Mucosa of gallbladder (tissue), 1 donor: ENCODE measurements at regions not wholly inside any gene's neighbourhood (a gene's known extent, or its start where the extent isn't known, plus 50 kb on each side); places are given as distances from the start of the nearest gene placed in this dataset.

Source experiments
- DNase-seq: peaks from one replicate; pipeline ENCODE4 v3.0.0-alpha.2; 2020; ENCODE audit warnings: low spot score
- donor health status: DM: no; HTN: no; CAD: no.

- DNase-seq = no peak
Measured at GRCh38 chr6:140980265-140980887, 1152.3 kb upstream of the GJE1 start.

- peak; percentile 15 for DNase-seq
Measured at GRCh38 chr6:140979642-140980091, 1153.1 kb upstream of the GJE1 start.

GRCh38 chr6:140977403-140977802 is 1155.3 kb upstream of the GJE1 start:
- DNase-seq = no peak

DNA sequence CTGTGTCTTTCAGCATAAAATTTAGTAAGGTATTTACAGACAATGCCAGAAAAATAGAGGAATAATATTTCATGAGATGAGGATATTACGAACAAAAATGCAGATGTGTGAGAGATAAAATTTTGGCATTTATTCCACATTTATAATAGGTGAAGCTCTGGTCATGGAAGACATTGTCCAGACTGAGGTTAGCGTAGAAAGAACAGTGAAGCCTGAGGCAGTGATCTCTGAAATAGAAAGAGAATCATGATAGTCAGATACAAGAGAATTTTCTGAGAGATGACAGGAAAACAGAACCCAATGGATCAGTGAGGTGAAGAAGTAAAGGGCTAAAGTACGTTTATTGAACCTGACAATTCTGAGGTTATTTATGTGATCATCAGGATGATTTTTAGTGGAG is 1155.9 kb upstream of the GJE1 start:
- DNase-seq = no peak

DNA sequence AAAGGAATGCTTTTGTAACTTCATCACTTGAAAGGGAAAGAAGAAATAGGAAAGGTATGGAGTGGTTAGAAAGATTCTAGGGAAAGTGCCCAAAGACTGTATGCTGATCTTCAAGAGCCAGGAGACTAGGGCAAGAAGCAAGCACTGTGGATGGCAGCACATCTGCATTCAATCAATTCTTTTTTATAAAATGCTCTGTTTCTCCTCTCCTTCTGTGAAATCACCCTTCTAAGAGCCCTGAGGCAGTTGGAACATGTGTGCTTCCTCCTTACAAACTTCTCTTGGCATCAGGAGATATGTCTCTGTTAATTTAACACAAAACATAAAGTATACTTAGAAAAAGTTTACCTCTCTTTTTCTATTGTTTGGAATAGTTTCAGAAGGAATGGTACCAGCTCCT is 1162.2 kb upstream of the GJE1 start:
- no peak for DNase-seq

- DNase-seq = no peak
Measured at GRCh38 chr6:140968062-140968461, 1164.7 kb upstream of the GJE1 start.

DNA sequence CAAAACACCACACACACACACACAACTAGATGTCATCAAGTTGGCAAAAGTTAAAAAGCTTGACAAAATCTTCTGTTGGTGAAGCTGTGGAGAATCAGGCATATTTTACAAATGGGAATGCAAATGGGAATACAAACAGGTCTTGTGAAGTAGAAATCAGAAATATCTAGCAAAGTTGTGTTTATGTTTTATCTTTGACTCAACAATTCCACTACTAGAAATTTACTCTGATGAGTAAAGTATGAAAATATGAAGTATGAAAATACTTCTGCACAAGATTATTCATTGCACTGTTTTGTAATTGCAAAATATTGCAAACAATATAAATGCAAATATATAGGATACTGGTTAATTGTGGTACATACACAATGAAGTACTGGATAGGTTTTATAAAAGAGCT is 1166.0 kb upstream of the GJE1 start:
- DNase-seq = no peak

DNA sequence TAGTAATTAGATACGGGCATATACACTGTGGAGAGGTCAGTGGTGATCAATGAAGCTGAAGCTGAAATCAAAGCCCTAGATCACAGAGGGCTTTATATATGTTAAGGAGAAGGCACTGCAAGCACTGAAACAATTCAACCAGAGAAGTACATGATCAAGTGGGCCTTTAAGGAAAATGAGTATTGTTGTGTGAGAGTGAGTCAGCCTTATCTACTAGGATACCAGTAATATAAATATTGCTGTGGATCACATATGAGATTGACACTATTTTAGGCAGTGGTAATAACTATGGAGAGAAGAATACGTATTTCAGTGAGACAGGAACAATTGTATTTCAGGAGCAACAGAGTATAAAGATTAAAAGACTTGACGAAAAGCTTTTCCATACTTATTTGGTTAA is 1172.2 kb upstream of the GJE1 start:
- DNase-seq = no peak

GRCh38 chr6:140957386-140957785 is 1175.3 kb upstream of the GJE1 start:
- no peak for DNase-seq

DNA sequence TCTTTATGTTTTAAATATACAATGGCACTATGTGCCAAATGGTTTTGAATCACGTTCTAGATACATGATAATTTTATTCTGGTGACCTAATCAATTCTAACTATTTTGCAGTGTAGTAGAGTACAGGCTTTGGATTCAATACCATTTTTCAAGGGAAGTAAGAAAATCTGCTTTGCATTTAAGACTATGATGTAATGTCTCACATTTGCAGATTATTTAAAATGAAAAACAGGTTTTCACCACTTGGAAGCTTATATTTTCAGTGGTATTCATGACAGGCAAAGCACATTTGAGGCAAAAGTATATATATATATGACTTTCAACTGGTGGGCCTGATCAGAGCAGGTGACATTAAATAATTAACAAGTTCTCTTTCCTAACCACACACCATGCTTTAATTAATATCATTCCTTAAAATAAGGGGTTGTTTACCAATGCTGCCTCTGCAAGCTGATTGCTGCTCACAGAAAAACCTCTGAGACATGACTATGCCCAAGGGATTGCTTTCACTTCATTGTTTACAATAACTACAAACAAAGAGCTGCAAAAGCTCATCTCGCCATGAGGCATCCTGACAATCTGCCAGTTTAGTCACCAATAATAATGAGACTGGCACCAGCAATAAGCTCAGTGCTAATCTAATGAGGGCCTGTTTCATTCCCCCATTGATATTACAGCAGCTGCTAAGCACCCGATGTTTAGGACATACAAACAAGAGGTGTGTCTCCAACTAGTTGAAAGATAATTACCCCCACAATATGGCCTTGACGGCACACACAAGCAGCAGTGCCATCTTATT is 1176.0 kb upstream of the GJE1 start:
- DNase-seq = no peak

- DNase-seq = no peak
Measured at GRCh38 chr6:140940251-140940925, 1192.3 kb upstream of the GJE1 start.

- no peak for DNase-seq
Measured at GRCh38 chr6:140932909-140933308, 1199.8 kb upstream of the GJE1 start.

DNA sequence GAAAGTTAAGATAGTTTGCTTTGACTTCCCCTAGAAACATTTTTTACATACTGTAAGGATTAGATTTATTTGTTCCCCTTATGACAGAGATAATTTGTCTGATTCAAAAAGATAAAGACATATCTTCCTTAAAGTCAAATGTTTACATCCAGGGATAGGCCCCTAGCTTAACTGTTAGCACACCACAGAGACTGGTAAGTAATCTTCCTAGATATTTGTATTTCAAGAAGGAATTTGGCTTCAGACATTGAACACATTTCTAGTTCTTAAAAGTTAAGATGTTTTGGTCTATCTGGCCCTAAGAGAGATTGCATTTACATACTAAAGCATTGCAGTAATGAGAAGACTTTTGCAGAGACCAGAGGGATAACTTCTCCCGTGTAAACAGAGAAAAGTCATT is 1201.1 kb upstream of the GJE1 start:
- DNase-seq = no peak

DNA sequence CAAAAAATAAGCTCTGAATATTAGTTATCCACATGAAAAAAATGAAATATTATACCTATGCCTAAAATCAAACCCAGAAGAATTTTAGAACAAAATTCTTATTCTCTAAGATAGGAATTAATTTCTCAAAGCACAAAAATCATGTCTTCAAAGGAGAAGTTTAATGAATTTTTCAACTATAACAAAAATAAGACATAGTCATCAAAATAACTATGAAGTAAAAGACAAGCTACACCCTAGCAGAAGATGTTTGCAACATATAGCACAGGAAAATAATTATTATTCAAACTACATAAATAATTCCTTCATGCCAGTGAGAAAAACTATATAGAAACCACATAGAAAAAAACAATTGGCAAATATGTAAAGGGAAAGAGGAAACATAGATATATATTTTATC is 1203.6 kb upstream of the GJE1 start:
- no peak for DNase-seq

DNA sequence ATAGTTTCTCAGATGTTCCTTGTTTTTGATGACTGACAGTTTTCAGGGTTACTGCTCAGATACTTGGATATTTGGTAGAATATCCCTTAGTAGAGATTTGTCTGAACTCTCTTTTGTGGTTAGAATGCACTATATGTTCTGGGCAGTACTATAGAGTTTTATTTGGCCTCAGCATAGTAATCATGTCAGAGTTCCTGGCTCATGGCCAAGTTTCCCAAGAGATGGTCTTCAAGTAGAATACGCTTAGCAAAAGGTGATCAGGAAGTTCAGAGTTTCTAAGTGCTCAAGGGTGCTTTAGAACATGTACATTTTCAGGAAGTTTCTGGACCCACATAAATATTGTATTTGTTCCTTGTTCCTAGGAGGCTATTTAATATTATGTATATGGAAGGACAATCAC is 1209.7 kb upstream of the GJE1 start:
- DNase-seq = no peak

DNA sequence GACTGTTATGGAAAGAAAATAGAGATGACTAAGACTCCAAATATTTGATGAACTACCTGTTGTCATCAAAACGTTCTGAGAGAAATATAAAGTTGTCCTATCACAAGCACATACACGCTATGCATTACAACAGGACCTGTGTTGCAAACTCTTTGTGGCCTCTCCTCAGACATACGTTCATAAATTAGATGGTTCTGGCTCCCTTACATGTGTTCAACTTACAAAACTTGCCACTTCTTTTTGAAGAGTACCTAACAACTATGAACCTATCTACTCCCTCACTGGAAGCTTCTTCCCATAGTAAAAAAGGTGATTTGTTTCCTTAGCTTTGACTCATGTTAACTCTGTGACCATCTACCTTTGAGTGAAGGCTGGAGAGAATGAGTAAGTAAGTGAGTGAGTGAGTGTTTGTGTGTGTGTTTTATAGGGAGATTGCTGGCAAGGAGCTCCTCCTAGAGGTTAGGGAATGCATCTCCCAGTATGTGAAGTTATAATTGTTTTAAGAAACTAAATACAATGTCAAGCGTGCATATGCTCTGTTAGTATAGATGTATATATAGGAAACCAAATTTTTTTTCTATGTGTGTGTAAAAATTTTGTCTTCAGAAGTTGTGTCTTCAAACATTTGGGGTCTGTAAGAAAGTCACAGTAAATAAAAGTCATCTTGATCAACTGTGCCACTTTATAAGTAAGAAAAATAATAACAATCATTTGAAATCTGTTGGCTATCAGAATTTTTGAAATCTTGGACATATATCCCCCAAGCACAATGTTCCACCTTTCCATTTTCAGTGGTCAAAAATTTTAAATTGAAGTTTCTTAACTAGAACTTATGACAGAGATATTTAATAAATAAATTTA is 1211.1 kb upstream of the GJE1 start:
- peak; percentile 23 for DNase-seq

- no peak for DNase-seq
Measured at GRCh38 chr6:140917911-140918310, 1214.8 kb upstream of the GJE1 start.

DNA sequence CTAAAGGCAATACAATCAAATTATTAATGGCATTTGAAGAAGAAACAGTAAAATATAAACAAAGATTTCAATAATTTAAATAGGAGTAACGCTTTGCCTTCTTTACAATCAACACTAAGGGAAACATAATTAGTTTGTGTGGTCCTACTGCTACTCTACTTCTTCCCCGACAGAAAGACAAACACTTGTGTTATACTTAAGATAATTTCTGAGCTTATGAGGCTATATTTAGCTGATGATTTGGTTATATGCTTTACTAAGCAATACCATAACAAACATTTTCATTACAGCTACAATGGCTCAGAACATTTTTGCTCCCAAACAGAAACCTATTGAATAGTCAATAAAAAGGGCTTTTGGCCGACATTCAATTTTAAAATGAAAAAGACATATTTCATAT is 1217.2 kb upstream of the GJE1 start:
- no peak for DNase-seq

- DNase-seq = no peak
Measured at GRCh38 chr6:140915103-140915502, 1217.6 kb upstream of the GJE1 start.

DNA sequence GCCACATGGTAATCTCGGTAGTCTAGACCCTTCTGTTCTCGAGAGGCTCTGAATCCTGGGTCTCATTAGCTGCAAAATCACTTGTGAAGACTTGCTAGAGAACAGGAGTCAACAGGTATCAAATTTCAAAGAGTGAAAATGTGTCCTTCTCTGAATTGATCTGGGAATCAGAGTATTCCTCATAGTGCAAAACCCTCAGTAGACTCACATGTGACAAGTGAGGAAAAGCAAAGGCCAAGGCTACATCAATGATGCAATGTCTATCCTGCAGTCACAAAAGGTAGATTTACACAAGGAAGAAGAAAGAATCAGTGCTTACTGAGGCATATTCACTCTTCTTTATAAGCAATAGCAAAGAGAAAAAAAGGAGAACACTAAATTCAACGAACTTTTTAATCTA is 1220.0 kb upstream of the GJE1 start:
- DNase-seq = no peak

GRCh38 chr6:140909625-140910024 is 1223.1 kb upstream of the GJE1 start:
- DNase-seq = no peak

DNA sequence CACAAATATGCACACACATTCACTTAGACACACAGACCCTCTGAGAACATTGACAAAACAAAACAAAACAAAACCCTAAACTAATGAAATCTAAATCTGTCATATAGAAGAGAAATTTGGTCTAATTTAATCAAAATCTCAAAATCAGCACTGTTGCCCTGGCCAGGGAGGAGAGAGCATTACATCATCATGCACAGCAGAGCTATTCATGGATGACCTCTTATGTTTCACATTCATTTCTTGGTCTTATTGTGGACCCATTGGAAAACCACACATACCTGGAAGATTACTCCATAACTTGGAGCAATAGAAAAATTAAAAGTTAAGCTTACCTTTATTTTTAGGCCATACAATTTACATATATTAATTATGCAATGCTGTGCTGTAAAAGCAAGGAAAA is 1223.6 kb upstream of the GJE1 start:
- no peak for DNase-seq
